GM19035 (cell line): ENCODE measurements at regions not wholly inside any gene's neighbourhood (a gene's known extent, or its start where the extent isn't known, plus 50 kb on each side); places are given as distances from the start of the nearest gene placed in this dataset.
"Not testable (repeated sequence)": the region's sequence is repeated elsewhere in the genome, so short reads cannot be mapped to it uniquely, and the experiment has no call there.

Experiments
- ATAC-seq: cut with Tn5 transposase; IDR thresholded peaks from one replicate; pipeline ENCODE4 v1.9.1; 2021; ENCODE audit not compliant: unreplicated experiment

DNA sequence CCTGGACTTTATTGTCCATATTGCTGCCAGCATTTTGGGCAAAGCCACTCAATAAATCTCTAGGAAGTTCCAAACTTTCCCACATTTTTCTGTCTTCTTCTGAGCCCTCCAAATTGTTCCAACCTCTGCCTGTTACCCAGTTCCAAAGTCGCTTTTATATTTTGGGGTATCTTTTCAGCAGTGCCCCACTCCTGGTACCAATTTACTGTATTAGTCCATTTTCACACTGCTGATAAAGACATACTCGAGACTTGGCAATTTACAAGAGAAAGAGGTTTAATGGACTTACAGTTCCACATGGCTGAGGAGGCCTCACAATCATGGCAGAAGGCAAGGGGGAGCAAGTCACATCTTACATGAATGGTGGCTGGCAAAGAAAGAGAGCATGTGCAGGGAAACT, 53.4 kb downstream of the AHSP start:
- not testable (repeated sequence) for ATAC-seq

DNA sequence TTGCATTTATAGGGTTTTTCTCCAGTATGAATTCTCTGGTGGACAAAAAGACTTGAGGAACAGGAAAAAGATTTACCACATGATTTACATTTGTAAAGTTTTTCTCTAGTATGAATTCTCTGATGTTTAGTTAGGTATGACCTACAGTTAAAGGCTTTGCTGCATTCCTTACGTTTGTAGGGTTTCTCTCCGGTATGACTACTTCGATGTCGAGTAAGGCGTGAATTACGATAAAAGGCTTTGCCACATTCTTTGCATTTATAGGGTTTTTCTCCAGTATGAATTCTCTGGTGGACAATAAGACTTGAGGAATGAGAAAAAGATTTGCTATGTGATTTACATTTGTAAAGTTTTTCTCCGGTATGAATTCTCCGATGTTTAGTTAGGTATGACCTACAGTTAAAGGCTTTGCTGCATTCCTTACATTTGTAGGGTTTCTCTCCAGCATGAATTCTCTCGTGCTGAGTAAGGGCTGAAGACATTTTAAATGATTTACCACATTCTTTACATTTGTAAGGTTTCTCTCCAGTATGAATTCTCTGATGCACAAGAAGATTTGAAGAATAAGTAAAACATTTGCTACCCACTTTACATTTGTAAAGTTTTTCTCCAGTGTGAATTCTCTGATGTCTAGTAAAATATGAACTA, 74.2 kb downstream of the AHSP start:
- ATAC-seq, result not testable (repeated sequence)

DNA sequence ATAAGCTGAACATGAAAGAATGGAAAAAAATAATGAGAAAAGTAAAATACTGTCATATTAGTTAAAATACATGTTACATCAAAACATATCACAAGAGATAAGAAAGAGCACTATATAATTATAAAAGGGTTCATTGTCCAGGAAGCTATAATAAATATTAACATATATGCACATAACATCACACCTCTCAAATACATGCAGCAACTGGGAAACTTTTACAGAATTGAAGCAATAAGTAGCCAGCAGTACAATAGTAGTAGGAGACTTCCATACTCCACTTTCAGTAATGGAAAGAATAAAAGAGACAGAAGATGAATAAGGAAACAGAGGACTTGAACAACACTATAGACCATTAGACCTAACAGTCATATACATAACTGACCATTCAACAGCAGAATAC, 90.4 kb downstream of the AHSP start:
- ATAC-seq, result no peak

DNA sequence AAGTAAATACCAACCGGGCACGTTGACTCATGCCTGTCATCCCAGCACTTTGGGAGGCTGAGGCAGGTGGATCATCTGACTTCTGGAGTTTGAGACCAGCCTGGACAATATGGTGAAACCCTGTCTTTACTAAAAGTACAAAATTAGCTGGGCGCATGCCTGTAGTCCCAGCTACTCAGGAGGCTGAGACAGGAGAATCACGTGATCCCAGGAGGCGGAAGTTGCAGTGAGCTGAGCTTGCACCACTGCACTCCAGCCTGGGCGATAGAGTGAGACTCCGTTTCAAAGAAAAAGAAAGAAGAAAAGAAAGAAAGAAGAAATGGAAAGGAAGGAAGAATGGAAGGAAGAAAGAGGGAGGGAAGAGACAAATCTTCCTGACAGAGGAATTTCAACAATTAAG, 108.7 kb downstream of the AHSP start:
- ATAC-seq, result no peak

DNA sequence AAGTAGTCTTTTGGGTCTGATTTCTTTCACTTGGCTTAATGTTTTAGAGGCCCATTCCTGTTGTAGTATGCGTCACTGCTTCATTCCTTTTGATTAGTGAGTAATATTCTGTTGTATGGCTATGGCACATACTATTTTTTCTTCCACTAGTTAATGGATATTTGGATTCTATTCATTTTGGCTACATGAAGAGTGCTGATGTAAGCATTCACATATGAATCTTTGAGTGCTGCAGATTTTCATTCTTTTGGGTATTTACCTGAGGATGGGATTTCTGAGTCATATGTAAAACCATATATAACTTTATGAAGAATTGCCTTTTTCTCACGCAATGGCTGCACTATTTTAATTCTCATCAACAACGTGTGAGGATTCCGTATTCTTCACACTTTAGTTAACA, 113.6 kb downstream of the AHSP start:
- ATAC-seq, result no peak

DNA sequence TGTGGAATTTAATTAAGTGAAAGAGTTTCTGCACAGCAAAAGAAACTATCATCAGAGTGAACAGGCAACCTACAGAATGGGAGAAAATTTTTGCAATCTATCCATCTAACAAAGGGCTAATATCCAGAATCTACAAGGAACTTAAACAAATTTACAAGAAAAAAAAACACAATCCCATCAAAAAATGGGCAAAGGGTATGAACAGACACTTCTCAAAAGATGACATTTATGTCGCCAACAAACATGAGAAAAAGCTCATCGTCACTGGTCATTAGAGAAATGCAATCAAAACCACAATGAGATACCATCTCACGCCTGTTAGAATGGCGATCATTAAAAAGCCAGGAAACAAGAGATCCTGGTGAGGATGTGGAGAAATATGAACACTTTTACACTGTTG, 128.0 kb downstream of the AHSP start:
- not testable (repeated sequence) for ATAC-seq

DNA sequence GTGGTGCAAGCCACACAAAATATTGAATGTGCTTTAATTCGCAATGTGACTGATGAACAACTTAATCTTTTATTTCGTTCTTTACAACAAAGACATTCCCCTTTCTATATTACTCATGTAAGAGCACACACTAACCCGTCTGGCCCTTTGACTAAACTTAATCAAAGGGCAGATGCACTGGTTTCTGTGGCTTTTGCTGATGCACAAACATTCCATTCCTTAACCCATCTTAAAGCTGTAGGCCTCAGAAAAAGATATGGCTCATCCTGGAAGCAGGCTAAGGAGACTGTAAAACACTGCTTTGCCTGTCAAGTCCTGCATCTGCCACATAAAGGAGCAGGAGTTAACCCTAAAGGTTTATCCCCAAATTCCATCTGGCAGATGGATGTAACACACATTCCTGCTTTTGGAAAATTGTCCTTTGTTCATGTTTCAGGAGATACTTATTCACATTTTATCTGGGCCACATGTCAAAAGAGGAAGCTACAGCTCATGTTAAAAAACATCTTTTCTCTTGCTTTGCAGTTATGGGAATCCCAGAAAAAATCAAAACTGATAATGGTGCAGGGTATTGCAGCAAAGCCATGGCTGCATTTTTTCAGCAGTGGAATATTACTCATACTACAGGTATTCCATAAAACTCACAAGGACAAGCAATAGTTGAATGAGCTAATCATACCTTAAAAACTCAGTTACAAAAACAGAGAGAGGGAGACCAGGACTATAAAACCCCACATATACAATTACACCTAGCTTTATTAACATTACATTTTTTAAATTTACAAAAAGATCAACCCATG, 137.2 kb downstream of the AHSP start:
- no peak for ATAC-seq

DNA sequence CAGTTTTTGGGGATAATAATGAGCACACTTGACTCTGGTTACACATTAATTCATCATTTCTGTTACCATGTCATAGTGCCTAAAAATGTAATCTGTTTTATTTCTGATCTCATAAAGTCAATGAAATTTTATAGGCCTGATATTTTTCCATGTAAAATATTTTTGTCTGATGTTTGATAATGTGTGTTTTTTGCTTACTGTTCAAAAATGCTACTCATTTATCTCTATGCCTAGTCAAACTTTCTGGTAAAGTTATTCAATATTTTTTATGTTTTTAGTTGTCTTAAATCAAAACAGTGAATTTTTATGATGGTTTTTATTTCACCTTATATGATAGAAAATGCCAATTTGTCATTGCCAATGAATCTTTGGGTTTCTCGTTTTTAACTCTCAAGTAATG, 147.0 kb downstream of the AHSP start:
- ATAC-seq, result no peak

DNA sequence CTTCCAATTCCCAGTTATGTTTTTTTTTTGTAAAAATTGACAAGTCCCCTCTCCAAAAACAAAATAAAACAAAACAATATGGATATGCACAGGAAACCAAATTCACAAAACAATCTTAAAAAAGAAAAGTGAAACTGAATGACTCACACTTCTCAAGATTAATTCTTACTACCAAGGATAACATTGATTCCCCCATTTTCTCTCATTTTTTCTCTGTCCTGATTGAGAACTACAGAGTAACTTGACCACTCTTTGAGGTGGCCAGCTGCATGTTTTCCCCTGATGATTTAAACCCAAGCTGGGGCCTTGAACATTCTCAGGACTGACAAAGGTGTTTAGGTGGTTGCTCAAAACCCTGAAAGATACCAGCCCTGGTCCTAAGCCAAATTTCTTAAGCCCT, 149.0 kb downstream of the AHSP start:
- no peak for ATAC-seq

DNA sequence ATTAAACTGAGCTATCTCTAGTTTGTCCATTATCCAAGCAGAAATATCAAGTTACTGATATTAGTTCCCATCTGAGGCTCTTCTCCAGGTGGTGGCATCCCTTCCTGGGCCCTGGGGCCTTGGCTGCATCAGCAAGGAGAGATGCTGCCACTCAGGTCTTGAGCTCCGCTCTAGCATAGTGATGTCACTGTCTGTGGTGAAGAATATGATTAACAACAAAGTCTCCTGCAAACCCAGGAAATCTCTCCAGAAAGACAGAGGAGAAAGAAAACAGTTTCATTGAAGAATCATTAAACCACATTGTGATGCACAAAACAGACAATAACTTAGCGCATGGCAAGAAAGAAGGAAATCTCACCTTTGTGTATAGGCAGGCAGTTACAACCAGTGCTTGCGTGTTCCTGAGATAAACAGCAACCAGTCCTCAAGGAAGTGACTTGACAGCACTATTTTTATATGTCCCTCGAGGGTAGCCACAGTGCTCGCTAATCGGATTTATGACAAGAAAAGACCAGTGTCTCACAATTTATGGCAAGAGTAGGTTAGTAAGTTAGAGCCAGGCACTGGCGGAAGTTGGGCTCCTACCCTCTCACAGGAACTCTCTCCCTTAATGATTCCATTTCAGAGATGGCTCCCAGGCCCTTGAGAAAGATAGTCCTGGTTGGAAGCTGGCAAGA, 151.1 kb downstream of the AHSP start:
- ATAC-seq, result no peak

DNA sequence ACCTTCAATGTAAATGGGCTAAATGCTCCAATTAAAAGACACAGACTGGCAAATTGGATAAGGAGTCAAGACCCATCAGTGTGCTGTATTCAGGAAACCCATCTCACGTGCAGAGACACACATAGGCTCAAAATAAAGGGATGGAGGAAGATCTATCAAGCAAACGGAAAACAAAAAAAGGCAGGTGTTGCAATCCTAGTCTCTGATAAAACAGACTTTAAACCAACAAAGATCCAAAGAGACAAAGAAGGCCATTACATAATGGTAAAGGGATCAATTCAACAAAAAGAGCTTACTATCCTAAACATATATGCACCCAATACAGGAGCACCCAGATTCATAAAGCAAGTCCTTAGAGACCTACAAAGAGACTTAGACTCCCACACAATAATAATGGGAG, 161.6 kb downstream of the AHSP start:
- ATAC-seq, result not testable (repeated sequence)

DNA sequence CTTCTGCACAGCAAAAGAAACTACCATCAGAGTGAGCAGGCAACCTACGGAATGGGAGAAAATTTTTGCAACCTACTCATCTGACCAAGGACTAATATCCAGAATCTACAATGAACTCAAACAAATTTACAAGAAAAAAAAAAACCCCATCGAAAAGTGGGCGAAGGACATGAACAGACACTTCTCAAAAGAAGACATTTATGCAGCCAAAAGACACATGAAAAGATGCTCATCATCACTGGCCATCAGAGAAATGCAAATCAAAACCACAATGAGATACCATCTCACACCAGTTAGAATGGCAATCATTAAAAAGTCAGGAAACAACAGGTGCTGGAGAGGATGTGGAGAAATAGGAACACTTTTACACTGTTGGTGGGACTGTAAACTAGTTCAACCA, 164.6 kb downstream of the AHSP start:
- not testable (repeated sequence) for ATAC-seq

DNA sequence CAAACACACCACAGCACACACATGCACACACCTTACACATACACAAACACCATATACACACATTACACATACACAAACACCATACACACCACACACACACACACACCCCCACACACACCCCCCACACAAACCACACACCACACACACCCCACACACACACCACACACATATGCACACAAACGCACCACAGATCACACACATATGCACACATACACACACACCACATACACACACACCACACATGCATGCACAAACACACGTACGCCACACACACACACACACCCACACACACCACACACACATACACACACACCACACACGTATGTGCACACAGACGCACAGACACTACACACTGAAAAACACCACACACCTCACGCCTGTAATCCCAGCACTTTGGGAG, 166.0 kb downstream of the AHSP start:
- no peak for ATAC-seq

DNA sequence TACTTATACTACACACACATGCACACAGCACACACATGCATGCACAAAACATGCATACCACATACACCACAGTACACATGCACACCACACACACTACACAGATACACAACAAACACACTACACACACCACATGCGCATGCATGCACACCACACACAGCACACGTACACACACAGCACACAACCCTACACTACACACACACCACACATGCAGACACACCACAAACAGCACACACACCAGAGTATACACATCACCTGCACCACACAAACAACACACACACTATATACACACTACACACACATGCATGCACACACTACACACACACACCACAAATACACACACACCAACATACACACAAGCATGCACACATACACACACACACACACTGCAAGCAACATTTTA, 166.8 kb downstream of the AHSP start:
- no peak for ATAC-seq

DNA sequence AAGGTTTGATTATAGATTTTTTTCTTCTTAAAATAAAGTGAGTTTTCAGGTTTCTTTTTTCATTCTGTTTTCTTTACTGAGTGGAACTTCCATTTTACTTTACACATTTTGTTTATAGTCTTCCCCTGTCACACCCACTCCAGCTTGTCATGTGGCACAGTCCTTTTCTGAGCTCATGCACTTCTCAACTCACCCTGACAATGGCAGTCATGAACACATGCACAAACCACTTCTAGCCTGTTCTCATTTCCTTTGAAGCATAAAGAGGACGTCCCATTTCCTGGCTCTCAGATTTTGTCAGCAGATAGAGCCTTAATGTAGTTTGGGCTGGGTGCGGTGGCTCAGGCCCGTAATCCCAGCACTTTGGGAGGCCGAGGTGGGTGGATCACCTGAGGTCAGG, 168.0 kb downstream of the AHSP start:
- ATAC-seq, result no peak

DNA sequence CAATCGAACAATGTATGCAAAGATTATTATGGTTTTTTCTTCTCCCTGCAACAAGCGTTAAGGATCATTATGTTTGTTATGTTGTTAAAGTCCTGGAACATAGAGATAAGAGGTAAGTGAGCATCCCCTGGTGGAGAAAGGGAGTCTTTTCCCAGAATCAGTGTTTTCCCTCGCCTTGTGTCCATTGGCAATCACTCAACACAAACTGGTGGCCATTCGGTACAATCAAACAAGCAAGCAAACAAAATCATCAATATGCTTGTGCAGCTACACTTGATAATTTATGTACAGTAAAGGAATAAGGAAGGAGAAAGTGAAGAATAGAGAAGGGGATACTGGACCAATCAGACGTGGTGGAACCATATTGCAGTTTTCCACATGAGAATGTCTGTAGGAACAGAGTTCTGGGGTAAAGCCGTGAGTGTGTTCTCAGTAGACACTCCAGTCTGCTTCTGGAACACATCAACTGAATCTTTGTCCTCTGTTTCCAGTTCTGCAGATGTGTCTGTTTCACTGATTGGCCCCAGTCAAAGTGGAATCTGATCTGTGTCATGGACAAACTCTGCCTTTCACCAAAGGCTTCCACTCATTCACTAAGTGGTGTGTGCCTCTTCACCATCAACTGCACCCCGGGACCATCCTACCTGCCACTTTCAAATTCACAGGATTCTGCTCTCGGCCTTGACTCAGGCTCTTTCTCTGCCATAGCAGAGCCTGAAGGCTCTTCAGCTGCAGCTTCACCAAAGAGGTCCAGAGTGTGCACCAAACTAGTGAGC, 169.5 kb downstream of the AHSP start:
- no peak for ATAC-seq

DNA sequence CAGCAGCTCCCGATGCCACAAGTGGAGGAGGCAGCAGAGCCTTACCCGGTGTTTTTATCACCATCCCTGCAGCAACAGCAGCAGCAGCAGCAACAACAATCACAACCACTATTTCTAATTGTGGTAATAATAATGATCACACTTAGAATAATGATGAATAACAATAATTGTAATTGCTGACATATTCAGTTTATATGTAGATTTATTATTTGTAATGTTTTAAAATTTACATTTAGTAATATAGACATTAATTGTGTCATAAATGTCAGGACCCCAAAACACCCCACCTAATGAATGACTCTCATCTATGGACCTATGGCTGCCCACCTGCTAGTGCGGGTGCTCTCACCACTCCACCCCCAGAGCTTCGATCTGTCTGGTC, 170.0 kb downstream of the AHSP start:
- no peak for ATAC-seq

DNA sequence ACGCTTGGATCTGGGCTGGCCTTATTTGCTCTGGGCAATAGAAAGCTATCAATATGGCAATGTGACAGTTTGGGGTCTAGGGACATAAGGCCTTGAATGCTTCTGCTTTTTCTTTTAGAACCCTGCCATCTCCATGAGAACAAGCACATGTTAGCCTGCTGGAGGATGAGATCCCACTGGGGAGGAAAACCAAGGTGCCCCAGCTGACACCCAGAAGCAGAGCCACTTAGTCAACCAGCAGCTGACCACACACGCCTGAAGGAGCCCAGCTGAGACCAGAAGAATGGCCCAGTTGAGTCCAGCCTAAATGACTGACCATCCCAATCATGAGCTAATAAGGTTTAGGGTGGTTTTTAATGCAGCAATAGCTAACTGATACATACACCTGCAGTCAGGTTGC, 171.2 kb downstream of the AHSP start:
- no peak for ATAC-seq

DNA sequence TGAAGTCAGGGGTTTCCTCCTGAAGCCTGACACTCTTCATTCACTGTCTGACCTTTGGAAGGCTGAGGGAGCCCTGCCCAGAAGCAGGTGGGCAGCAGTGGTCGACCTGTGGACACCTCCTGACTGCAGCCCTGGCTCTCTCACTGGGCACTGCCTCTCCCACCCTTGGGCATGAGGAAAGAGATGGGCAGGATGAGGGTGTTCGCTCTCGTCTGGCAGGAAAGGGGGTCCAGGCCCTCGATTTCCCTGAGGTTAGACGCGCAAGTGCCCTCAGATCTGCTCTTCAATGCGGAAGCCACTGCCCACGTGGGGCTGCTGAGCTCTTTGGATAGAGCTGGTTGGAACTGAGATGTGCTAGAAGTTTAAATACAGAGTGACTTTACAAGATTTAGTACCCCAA, 171.9 kb downstream of the AHSP start:
- no peak for ATAC-seq

DNA sequence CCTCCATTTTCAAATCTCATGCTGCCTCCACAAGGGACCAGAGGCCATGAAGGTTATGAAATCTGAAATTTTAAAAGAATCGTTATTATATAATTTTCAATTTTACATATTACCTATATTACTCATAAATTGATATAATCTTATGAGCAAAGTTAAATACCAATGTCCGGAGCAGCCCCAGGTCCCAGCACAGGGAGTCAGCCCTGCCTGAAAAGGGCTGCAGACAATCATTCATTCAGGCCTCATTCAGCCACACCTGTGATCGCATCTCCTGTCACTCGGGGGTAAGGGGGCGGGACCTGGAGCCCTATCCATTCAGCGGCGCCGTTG, 172.5 kb downstream of the AHSP start:
- no peak for ATAC-seq

DNA sequence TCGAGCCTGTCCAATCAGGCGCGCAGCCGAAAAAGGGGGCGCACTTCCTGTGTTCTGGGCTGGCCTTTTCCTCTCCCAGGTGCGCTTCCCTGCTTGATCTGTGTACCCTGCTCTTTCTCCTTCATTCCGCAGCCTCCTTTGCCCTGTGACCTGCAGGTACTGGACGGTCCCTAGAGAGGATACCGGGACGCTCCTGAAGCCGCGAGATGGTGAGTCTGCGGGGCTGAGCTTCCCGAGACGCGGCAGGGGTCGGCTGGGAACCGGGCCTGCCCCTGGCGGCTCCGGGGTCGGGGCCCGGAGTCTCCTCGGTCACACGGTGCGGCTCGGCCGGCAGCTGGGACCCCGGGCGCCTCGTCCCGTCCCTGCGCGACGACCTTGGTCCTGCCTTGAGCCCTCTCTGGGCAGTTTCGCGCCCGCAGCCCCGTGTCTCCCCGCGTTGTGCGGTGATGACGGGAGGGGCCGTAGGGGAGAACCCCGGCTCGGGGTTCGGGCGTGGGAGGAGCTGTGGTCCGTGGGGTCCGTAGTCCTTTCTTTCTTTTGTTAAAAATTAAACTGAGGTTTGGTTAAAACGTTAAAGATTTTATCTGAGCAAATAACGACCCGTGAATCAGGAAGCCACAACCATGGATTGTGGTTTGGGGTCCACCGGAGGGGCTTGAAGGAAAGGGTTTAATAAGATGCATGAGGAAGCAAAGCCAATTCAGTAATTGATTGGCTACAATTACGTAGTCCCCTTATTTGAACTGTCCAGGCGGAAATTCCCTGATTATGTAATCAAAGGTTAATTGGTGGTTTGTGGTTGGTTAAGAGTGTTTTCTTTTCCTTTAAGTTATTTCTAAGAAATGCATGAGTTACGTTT, 172.8 kb upstream of the ZNF267 start:
- peak; percentile 91 for ATAC-seq
